Lower leg skin (tissue), 3 donors: ENCODE measurements at regions not wholly inside any gene's neighbourhood (a gene's known extent, or its start where the extent isn't known, plus 50 kb on each side); places are given as distances from the start of the nearest gene placed in this dataset.

Experiments
- POLR2A ChIP-seq, 2 donors: fragments of 450-650 bp; IDR thresholded peaks; one replicate each; pipeline ENCODE4 v1.6.1; 2016 to 2017; ENCODE audit warnings: antibody characterized with exemption in 2 of 2, mild to moderate bottlenecking in 1 of 2, moderate library complexity in 1 of 2
- TF ChIP-seq, protein P1 (sequence below), 3 donors: fragments of 450-650 bp; IDR thresholded peaks; one replicate each; pipeline ENCODE4 v1.5.1; 2016; ENCODE audit warnings: antibody characterized with exemption in 3 of 3, mild to moderate bottlenecking in 3 of 3, moderate library complexity in 2 of 3

DNA sequence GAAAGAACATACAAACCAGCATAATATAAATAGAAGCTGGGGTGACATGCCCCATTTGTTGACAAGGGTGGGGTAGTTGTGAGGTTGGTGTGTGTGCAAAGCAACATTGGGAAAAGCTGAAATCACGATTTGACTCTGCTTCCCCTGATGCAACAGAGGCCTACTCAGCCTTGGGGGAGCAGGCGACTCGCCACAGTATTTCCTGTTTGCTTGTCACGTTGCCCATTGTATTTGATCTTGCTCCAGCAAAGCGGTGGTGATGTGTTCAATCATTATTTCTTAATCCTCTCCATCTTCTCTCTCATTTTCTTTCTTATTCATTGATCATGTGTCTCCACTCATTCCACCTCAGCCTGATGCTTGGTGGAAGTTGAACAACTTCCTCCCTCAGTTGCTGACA lies 165.8 kb upstream of the CITED2 start:
- TF ChIP-seq, protein P1, sequence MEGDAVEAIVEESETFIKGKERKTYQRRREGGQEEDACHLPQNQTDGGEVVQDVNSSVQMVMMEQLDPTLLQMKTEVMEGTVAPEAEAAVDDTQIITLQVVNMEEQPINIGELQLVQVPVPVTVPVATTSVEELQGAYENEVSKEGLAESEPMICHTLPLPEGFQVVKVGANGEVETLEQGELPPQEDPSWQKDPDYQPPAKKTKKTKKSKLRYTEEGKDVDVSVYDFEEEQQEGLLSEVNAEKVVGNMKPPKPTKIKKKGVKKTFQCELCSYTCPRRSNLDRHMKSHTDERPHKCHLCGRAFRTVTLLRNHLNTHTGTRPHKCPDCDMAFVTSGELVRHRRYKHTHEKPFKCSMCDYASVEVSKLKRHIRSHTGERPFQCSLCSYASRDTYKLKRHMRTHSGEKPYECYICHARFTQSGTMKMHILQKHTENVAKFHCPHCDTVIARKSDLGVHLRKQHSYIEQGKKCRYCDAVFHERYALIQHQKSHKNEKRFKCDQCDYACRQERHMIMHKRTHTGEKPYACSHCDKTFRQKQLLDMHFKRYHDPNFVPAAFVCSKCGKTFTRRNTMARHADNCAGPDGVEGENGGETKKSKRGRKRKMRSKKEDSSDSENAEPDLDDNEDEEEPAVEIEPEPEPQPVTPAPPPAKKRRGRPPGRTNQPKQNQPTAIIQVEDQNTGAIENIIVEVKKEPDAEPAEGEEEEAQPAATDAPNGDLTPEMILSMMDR (IDR thresholded peaks at IDR 0.05), result no peak
- TF ChIP-seq POLR2A (IDR thresholded peaks at IDR 0.05), result no peak
